Hepatocyte (in vitro differentiated cells): ENCODE measurements at regions not wholly inside any gene's neighbourhood (a gene's known extent, or its start where the extent isn't known, plus 50 kb on each side); places are given as distances from the start of the nearest gene placed in this dataset.

Experiments used
- CTCF ChIP-seq: fragments of 200-600 bp; sonication (generic); IDR thresholded peaks from 2 replicates; pipeline ENCODE4 v1.5.1; 2016; ENCODE audit warnings: antibody characterized with exemption, mild to moderate bottlenecking; ENCODE audit not compliant: poor library complexity
- EZH2 ChIP-seq: fragments of 200-600 bp; sonication (generic); IDR thresholded peaks from 2 replicates; pipeline ENCODE4 v1.6.1; 2016; ENCODE audit warnings: antibody characterized with exemption, mild to moderate bottlenecking, borderline replicate concordance

GRCh38 chr3:10737785-10738184 is 78.2 kb upstream of the SLC6A11 start:
- no peak for TF ChIP-seq EZH2
- no peak for TF ChIP-seq CTCF
